ENCODE measurements at regions not wholly inside any gene's neighbourhood (a gene's known extent, or its start where the extent isn't known, plus 50 kb on each side); places are given as distances from the start of the nearest gene placed in this dataset.

- TF ChIP-seq CTCF (conservative IDR thresholded peaks at IDR 0.05; ENCODE audit: low read length) (no peak), EZH2phosphoT487 (IDR thresholded peaks at IDR 0.05; ENCODE audit: borderline replicate concordance, low read depth, low read length) (no peak)
Measured at GRCh38 chr4:52299120-52299519, 248.0 kb downstream of the SPATA18 start.
